GM12878 (cell line): ENCODE measurements at regions not wholly inside any gene's neighbourhood (a gene's known extent, or its start where the extent isn't known, plus 50 kb on each side); places are given as distances from the start of the nearest gene placed in this dataset.

Source experiments
- CBX3 ChIP-seq: fragments of 200-600 bp; sonication (generic); IDR thresholded peaks from 2 replicates; pipeline ENCODE4 v1.6.1; 2016; ENCODE audit warnings: low read depth, borderline replicate concordance
- CHD2 ChIP-seq: IDR thresholded peaks from 2 replicates; pipeline ENCODE4 v1.6.1; 2011; ENCODE audit warnings: low read depth, low read length, improper control_type of control experiment, borderline replicate concordance
- CTCF ChIP-seq, 3 experiments: IDR thresholded peaks in 2 of 3; conservative IDR thresholded peaks in 1 of 3; 2 replicates each; pipeline ENCODE4 v1.5.1; 2011; ENCODE audit warnings: low read depth in 3 of 3, low read length in 3 of 3, mild to moderate bottlenecking in 3 of 3, control low read depth in 2 of 3, moderate library complexity in 2 of 3, inconsistent platforms in 1 of 3, mixed read lengths in 1 of 3; ENCODE audit not compliant: control insufficient read depth in 2 of 3, insufficient read depth in 1 of 3; ENCODE audit errors: extremely low read depth in 1 of 3
- FOXM1 ChIP-seq: IDR thresholded peaks from 2 replicates; pipeline ENCODE4 v1.6.1; 2012; ENCODE audit warnings: low read depth, mild to moderate bottlenecking, inconsistent platforms, low read length, moderate library complexity
- GATAD2B ChIP-seq: fragments of 450-650 bp; conservative IDR thresholded peaks from 2 replicates; pipeline ENCODE4 v1.6.1; 2017; ENCODE audit warnings: low read depth, mild to moderate bottlenecking, moderate library complexity
- MAX ChIP-seq: IDR thresholded peaks from 2 replicates; pipeline ENCODE4 v1.6.1; 2012; ENCODE audit warnings: low read depth, low read length, improper control_type of control experiment
- POLR2AphosphoS5 ChIP-seq: IDR thresholded peaks from 2 replicates; pipeline ENCODE4 v1.6.1; 2011; ENCODE audit warnings: mild to moderate bottlenecking, low read length, inconsistent platforms

- TF ChIP-seq FOXM1 (no peak), CBX3 (no peak), CTCF (IDR thresholded peaks at IDR 0.05 in 2 of 3, conservative IDR thresholded peaks at IDR 0.05 in 1 of 3; ENCODE audit: control insufficient read depth in 2 of 3, extremely low read depth in 1 of 3, insufficient read depth in 1 of 3, low read depth in 3 of 3, low read length in 3 of 3) (no peak), CHD2 (no peak), MAX (no peak), GATAD2B (no peak), POLR2AphosphoS5 (no peak)
Measured at GRCh38 chr7:155183655-155184054, 113.5 kb downstream of the HTR5A start.
